ENCODE measurements at regions not wholly inside any gene's neighbourhood (a gene's known extent, or its start where the extent isn't known, plus 50 kb on each side); places are given as distances from the start of the nearest gene placed in this dataset.

GRCh38 chr2:84041506-84041905 lies 417.6 kb downstream of the SUCLG1 start:
- no peak for TF ChIP-seq POLR2A (IDR thresholded peaks at IDR 0.05; ENCODE audit: low read length)
- TF ChIP-seq GATA1 (IDR thresholded peaks at IDR 0.05; ENCODE audit: low read depth, low read length), result no peak
